Activated T-cell treated with anti-CD3 and anti-CD28 coated beads for 48 hours (primary cell): ENCODE measurements at regions not wholly inside any gene's neighbourhood (a gene's known extent, or its start where the extent isn't known, plus 50 kb on each side); places are given as distances from the start of the nearest gene placed in this dataset.

ENCODE experiments used
- DNase-seq: peaks from one replicate; pipeline ENCODE4 v3.0.0-alpha.2; 2020; ENCODE audit warnings: low read depth

DNA sequence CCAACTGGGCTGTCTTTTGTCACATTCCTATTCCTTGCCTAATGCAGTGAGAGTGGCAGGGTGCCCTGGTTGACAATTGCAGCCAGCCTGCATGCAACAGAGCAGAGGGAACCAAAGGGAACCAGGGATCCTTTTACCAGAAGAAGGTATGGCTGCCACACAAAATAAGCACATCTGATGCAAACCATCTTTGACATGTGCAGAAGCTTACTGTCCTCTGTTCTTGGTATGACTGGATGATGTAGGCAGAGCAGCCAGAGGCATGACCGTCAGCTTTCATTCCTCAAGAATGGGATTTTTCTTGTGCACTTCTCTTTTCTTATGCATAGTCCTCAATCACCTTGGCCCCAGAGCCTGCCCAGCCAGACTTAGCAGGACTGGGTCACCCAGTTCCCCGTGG lies 116.1 kb downstream of the UQCRFS1 start:
- DNase-seq: no peak

DNA sequence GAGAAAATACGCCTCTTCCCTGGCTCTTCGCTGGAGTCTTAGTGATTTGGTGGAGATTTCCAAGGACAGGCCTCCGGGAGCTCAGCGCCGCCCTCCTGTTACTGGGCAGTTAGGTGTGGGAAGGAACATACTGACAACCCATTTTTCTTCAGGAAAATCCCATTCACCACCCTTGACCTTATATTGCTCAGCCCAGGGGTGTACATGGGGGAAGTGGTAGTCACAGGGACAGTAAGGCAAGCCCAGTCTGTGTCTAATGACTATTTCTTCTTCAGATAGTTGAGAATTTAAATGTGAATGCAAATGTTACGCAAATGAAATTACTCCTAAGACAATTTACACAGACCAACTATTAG lies 119.4 kb downstream of the UQCRFS1 start:
- DNase-seq: no peak

DNA sequence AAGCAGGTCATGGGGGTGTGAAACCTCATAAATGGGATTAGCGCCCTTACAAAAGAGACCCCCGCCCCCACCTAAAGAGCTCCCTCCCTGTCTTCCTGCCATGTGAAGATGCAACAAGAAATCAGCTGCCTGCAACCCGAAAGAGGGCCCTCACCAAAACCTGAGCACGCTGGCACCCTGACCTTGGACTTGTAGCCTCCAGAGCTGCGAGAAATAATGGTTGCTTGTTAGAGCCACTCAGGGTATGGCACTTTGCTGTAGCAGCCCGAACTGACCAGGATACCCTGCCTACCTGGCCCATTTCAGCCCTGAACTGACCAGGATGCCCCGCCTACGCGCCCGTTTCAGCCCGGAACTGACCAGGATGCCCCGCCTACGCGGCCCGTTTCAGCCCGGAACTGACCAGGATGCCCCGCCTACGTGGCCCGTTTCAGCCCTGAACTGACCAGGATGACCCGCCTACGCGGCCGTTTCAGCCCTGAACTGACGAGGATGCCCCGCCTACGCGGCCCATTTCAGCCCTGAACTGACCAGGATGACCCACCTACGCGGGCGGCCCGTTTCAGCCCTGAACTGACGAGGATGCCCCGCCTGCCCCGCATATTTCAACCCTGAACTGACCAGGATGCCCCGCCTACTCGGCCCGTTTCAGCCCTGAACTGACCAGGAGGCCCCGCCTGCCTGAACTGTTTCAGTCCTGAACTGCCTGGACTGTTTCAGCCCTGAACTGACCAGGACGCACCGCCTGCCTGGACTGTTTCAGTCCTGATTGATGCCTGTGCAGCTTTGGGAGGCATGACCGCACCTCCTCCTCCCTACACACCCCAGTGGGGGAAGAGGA lies 120.0 kb downstream of the UQCRFS1 start:
- DNase-seq: no peak

GRCh38 chr19:29090783-29091526 lies 122.0 kb downstream of the UQCRFS1 start:
- no peak for DNase-seq

DNA sequence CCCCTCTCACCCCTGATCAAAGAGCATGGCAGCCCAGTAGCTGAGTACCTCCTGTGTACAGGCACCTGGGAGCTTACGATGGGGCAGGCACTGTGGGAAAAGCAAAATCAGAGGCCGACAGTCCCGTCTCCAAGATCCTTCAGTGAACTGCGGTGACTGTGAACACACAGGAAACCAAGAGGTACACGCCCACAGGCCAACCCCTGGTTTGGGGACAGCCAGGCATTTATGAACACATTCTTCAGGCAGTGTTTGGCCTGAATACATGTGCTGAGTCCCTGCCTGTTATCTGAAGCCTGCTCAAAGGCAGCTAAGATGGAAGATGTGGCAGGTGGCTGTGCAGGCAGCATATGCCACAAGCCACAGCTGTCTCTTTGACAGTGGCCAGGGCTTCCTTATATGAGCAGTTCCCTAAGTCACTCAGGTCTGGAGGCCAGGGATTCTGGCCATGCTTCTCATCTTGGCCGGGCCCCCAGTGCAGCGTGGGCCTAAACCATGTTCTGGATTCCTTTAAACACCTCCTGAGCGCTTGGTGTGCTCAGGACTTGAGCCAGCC lies 123.6 kb downstream of the UQCRFS1 start:
- DNase-seq: no peak

- DNase-seq: no peak
These were observed 124.2 kb downstream of the UQCRFS1 start for GRCh38 chr19:29088761-29089160.

GRCh38 chr19:29086646-29087045 lies 126.3 kb downstream of the UQCRFS1 start:
- DNase-seq: no peak

DNA sequence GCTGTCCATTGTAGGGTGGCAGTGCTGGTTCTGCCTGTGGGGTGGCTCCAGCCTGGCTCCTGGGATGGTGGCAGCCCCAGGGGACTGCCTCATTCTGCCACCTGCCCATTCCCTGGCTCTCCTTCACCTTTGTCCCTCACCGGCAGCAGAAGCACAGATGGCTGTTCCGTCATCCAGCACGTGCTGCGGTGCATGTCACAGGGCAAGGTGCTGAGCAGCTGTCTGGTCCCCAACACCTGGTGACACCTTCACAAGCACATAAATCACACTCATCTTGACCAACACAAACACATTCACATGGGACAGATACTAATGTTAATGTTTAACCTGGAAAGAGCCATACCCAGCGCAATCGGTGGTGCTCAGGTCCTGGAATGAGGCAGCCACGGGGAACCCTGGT lies 126.8 kb downstream of the UQCRFS1 start:
- no peak for DNase-seq

GRCh38 chr19:29085630-29086029 lies 127.3 kb downstream of the UQCRFS1 start:
- DNase-seq: no peak

DNA sequence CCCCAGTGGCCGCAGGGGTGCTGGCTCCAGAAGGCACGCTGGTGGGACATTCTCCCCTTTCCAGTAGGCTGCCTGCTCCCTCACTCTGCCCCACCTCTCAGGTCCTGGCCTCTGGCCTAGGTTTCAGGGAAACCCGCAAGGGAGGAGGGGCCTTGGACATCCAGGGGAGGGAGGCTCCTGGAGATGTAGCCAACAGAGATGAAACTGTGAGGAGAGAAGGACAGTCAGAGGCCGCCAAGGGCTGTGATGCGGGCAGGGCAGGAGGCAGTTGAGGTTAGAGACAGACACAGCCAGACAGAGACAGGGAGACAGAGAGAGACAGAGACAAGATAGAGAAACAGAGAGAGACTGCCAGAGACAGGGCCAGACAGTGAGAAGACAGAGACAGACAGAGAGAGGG lies 127.7 kb downstream of the UQCRFS1 start:
- no peak for DNase-seq

DNA sequence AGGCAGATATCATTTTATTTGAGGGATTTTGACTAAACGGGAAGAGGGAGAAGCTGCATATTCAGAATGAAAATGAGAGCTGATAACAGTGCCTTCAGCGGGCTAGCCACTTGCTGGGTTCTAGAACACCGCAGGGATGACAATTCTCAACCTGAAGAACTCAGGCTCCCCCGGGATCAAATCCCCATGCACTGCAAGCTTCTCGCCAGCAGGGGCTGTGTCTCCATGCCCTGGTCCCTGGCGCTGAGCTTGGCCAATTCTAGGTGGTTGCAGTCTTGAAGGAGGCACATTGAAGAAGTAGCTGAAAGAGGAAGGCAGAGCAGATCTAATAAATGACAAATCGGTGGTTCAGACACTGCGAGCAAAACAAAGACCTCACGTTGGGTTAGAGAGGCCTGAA lies 128.7 kb downstream of the UQCRFS1 start:
- DNase-seq: no peak

GRCh38 chr19:29083863-29084262 lies 129.1 kb downstream of the UQCRFS1 start:
- no peak for DNase-seq

DNA sequence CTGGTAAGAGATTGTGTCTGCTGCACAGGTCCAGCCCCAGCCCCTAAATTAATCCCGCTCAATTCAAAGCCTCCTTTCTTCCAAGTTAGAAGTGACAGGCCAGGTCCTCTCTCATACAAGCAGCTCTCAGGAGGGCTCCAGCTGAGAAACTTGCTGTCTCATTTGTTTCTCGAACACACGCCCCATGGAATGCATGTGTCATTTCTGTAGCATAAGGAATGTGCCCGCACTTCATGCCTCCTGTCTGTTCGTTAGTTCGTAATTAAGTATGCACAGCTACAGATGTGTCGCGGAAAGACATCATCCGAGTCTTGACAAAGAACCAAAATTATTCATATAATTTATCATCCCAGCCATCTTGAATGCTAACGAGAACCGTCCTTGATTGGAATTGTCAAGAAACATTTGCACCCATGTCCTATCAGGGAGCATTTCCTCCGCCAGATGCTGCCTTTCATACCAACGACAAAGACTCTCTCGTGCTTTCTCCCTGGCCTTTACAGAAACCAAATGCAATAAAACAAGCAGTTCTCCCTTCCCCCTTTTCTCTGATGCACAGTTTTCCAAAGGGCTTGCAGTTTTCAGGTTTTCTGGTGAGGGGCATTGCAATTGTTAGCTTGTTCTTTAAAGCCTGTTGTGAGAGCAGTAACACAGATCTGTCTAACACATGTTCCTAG lies 133.5 kb downstream of the UQCRFS1 start:
- DNase-seq: no peak

DNA sequence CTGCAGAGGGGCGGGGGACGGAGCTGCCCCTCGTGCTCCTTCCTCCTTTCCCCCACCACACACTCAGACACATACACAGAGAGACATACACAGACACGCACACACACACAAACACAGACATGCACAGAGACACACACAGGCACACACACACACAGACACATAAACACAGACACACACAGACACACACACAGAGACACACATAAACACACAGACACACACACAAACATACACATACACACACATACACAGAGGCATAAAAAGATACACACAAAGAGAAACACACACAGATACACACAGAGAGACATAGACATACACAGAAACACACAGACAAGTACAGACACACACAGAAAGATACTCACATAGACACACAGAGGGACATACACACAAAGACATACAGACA lies 136.0 kb downstream of the UQCRFS1 start:
- no peak for DNase-seq

- no peak for DNase-seq
These were observed 136.8 kb downstream of the UQCRFS1 start for GRCh38 chr19:29076161-29076560.

DNA sequence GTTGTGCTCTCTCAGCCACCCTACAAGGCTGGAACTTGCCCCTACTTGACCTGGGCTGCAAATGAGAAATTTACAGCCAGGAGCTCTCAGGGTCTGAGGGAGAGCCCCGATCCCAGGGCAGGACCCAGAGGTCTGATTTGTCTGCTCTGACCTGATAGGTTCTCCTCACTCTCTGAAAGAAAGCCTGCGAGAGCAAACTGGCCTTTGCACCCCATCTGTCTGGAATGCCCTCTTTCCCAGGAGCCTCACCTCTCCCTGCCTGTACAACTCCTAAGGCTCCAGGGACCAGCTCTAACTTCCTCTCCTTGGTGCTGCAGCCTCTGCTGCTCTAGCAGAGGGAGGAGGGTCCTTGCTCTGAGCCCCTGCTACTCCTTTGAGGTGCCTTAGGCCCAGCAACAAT lies 137.8 kb downstream of the UQCRFS1 start:
- DNase-seq: no peak

DNA sequence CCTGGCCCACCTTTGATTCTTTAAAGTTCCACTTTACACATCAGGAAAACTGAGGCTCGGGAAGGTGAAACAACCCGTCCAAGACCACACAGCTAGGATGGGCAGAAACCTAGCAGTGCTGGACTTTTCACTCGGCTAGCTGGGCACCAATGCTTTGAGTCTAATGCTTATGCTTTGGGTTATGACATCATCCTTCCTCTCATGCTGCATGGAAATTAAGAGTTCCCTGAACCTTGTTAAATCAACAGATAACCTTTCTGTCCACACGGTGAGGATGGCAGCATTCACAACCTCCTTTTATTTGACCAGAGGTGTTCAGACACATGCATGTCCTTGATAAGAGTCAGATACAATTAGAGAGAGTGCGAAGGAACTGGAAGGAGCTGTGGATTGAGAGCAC lies 138.4 kb downstream of the UQCRFS1 start:
- no peak for DNase-seq

DNA sequence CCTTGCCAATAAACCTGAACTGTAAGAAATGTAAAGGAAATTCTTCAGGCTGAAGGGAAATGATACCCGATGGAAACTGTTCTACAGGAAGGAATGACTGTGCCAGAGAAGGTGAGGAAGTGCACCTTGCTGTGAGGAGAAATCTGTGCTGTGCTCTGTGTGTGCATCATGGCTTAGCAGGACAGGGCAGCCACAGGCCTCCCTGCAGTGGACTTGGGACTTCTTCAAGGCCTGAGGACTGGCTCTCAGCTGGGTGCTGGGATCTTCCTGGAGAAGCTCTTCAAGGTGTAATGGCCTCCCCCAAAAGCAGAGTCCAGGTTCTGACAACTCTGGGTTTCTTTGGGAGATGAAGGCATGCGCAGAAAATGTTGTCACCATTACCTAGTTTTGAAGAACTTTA lies 145.1 kb downstream of the UQCRFS1 start:
- DNase-seq: no peak

- DNase-seq: no peak
These were observed 150.2 kb downstream of the UQCRFS1 start for GRCh38 chr19:29062475-29063435.

- DNase-seq: no peak
These were observed 152.1 kb downstream of the UQCRFS1 start for GRCh38 chr19:29060813-29061364.

GRCh38 chr19:29056535-29056934 lies 156.4 kb downstream of the UQCRFS1 start:
- DNase-seq: no peak
